Natural killer cell (primary cell): ENCODE measurements at regions not wholly inside any gene's neighbourhood (a gene's known extent, or its start where the extent isn't known, plus 50 kb on each side); places are given as distances from the start of the nearest gene placed in this dataset.

ENCODE experiments used
- ATAC-seq, 3 donors: fragments of 150-1000 bp in 2 of 3; fragments of 200-7000 bp in 1 of 3; cut with Tn5 transposase; 1 replicate in 1 of 3; 2 replicates in 2 of 3; pipeline ENCODE4 v1.10.0; 2021; ENCODE audit warnings: mild to moderate bottlenecking in 2 of 3, moderate library complexity in 2 of 3
- DNase-seq, 2 donors: peaks; one replicate each; pipeline versions ENCODE4 v3.0.0 to v3.0.0-alpha.2; 2013 to 2021; ENCODE audit warnings: mixed read lengths in 1 of 2
- H3K27ac ChIP-seq: one replicate; pipeline ENCODE4 v1.5.1; 2013; ENCODE audit warnings: mild to moderate bottlenecking, low read length
- H3K27me3 ChIP-seq: one replicate; pipeline ENCODE4 v1.6.1; 2013; ENCODE audit warnings: low read length; ENCODE audit not compliant: control insufficient read depth, insufficient read depth
- H3K36me3 ChIP-seq: one replicate; pipeline ENCODE4 v1.6.1; 2013; ENCODE audit warnings: low read length; ENCODE audit not compliant: control insufficient read depth, insufficient read depth
- H3K4me1 ChIP-seq: one replicate; pipeline ENCODE4 v1.6.1; 2013; ENCODE audit warnings: low read length; ENCODE audit not compliant: control insufficient read depth, insufficient read depth
- H3K4me3 ChIP-seq: one replicate; pipeline ENCODE4 v1.5.1; 2013; ENCODE audit warnings: low read length
- H3K9me3 ChIP-seq: one replicate; pipeline ENCODE4 v1.6.1; 2013; ENCODE audit warnings: low read length; ENCODE audit not compliant: control insufficient read depth, insufficient read depth
- H3K27ac Mint-ChIP-seq, 2 donors: one replicate each; pipeline ENCODE4 v1.8.0; 2022; ENCODE audit warnings: mild to moderate bottlenecking in 2 of 2, mixed read lengths in 2 of 2, moderate library complexity in 1 of 2
- H3K27me3 Mint-ChIP-seq, 2 donors: one replicate each; pipeline ENCODE4 v1.8.0; 2022; ENCODE audit warnings: low read depth in 2 of 2, mixed read lengths in 2 of 2
- H3K36me3 Mint-ChIP-seq: one replicate; pipeline ENCODE4 v1.8.0; 2022; ENCODE audit warnings: mixed read lengths
- H3K4me1 Mint-ChIP-seq, 2 donors: one replicate each; pipeline ENCODE4 v1.8.0; 2022; ENCODE audit warnings: mixed read lengths in 2 of 2
- H3K4me3 Mint-ChIP-seq: one replicate; pipeline ENCODE4 v1.8.0; 2022; ENCODE audit warnings: mild to moderate bottlenecking, moderate library complexity, mixed read lengths
- H3K9me3 Mint-ChIP-seq, 2 donors: one replicate each; pipeline ENCODE4 v1.8.0; 2022; ENCODE audit warnings: mixed read lengths in 2 of 2
- WGBS: methylation state at CpG from one replicate; pipeline ENCODE4 v1.1.7; 2013; ENCODE audit warnings: missing lambda C conversion rate; ENCODE audit not compliant: insufficient coverage; 5-methylcytosine and 5-hydroxymethylcytosine counted together
- intact Hi-C: fragments of 100-400 bp; cut with micrococcal nuclease; formaldehyde crosslinking; loops from one replicate; pipeline ENCODE4 v1.14.2; 2022
- TF ChIP-seq, protein P1 (sequence below): fragments of 200-600 bp; IDR thresholded peaks from one replicate; pipeline ENCODE4 v1.8.0; 2022; ENCODE audit warnings: antibody characterized with exemption

- no peak for ATAC-seq
- Mint-ChIP-seq H3K4me3 (no peak overlapping the region), H3K9me3 (peaks cover 0 to 4% of the 10 kb centered on the region in 2 donors), H3K27me3 (peaks cover 0 to 3% of the 10 kb centered on the region in 2 donors), H3K4me1 (no peaks in the 10 kb centered on the region), H3K27ac (no peak overlapping the region), H3K36me3 (no peaks in the 10 kb centered on the region)
- DNase-seq = no peak
- 93% methylated on average over 11 of the region's 13 CpGs for WGBS
- H3K9me3 ChIP-seq = no peaks in the 10 kb centered on the region
- TF ChIP-seq, protein P1, sequence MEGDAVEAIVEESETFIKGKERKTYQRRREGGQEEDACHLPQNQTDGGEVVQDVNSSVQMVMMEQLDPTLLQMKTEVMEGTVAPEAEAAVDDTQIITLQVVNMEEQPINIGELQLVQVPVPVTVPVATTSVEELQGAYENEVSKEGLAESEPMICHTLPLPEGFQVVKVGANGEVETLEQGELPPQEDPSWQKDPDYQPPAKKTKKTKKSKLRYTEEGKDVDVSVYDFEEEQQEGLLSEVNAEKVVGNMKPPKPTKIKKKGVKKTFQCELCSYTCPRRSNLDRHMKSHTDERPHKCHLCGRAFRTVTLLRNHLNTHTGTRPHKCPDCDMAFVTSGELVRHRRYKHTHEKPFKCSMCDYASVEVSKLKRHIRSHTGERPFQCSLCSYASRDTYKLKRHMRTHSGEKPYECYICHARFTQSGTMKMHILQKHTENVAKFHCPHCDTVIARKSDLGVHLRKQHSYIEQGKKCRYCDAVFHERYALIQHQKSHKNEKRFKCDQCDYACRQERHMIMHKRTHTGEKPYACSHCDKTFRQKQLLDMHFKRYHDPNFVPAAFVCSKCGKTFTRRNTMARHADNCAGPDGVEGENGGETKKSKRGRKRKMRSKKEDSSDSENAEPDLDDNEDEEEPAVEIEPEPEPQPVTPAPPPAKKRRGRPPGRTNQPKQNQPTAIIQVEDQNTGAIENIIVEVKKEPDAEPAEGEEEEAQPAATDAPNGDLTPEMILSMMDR = no peak
- H3K4me1 ChIP-seq = no peaks in the 10 kb centered on the region
- H3K27ac ChIP-seq = no peak overlapping the region
- H3K4me3 ChIP-seq = no peak overlapping the region
- no peaks in the 10 kb centered on the region for H3K36me3 ChIP-seq
- intact Hi-C loops = no loop called here
- no peaks in the 10 kb centered on the region for H3K27me3 ChIP-seq
These were observed 741.3 kb downstream of the GALR1 start for GRCh38 chr18:77990901-77991300.

GRCh38 chr18:77992057-77992456, 742.4 kb downstream of the GALR1 start:
- TF ChIP-seq, protein P1 = no peak
- H3K4me1 Mint-ChIP-seq = no peaks in the 10 kb centered on the region

GRCh38 chr18:77993188-77993981, 743.7 kb downstream of the GALR1 start:
- Histone ChIP-seq H3K36me3 (no peaks in the 10 kb centered on the region), H3K27ac (no peak overlapping the region), H3K4me3 (no peak overlapping the region), H3K4me1 (no peaks in the 10 kb centered on the region), H3K27me3 (no peaks in the 10 kb centered on the region), H3K9me3 (no peaks in the 10 kb centered on the region)
- H3K9me3 Mint-ChIP-seq = peaks cover 0 to 4% of the 10 kb centered on the region in 2 donors
- H3K27ac Mint-ChIP-seq = no peak overlapping the region
- no peak for DNase-seq
- WGBS = 93% methylated on average over 24 of the region's 25 CpGs
- TF ChIP-seq, protein P1 = no peak
- intact Hi-C loops = no loop called here
- no peak overlapping the region for H3K4me3 Mint-ChIP-seq
- no peak for ATAC-seq
- H3K27me3 Mint-ChIP-seq = peaks cover 3 to 6% of the 10 kb centered on the region in 2 donors
- no peaks in the 10 kb centered on the region for H3K36me3 Mint-ChIP-seq
- no peaks in the 10 kb centered on the region for H3K4me1 Mint-ChIP-seq

More at GRCh38 chr18:77992057-77992456, 742.4 kb downstream of the GALR1 start:
- H3K27me3 ChIP-seq = no peaks in the 10 kb centered on the region
- no peaks in the 10 kb centered on the region for H3K9me3 ChIP-seq
- intact Hi-C loops = no loop called here
- H3K36me3 ChIP-seq = no peaks in the 10 kb centered on the region
- Mint-ChIP-seq H3K4me3 (no peak overlapping the region), H3K9me3 (peaks cover 0 to 4% of the 10 kb centered on the region in 2 donors), H3K36me3 (no peaks in the 10 kb centered on the region), H3K27me3 (peaks cover 0 to 3% of the 10 kb centered on the region in 2 donors), H3K27ac (no peak overlapping the region)
- 88% methylated on average over 8 of the region's 8 CpGs for WGBS
- no peak overlapping the region for H3K4me3 ChIP-seq
- DNase-seq (no peak), ATAC-seq (no peak)
- no peaks in the 10 kb centered on the region for H3K4me1 ChIP-seq
- no peak overlapping the region for H3K27ac ChIP-seq

DNA sequence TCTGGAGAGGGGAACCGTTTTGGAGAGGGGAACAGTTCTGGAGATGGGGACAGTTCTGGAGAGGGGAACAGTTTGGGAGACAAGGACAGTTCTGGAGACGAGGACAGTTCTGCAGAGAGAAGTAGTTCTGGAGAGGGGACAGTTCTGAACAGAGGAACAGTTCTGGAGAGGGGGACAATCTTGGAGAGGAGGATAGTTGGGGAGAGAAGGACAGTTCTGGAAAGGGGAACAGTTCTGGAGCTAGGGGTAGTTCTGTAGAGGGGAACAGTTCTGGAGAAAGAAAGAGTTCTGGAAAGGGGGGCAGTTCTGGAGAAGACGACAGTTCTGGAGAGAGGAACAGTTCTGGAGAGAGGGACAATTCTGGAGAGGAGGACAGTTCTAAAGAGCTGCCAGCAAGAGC, 745.9 kb downstream of the GALR1 start:
- DNase-seq (no peak), ATAC-seq (no peak)
- Histone ChIP-seq H3K36me3 (no peaks in the 10 kb centered on the region), H3K9me3 (no peaks in the 10 kb centered on the region), H3K4me1 (no peaks in the 10 kb centered on the region), H3K27me3 (no peaks in the 10 kb centered on the region), H3K4me3 (no peak overlapping the region), H3K27ac (no peak overlapping the region)
- TF ChIP-seq, protein P1 = no peak
- intact Hi-C loops = no loop called here
- no peaks in the 10 kb centered on the region for H3K4me1 Mint-ChIP-seq
- peaks cover 0 to 4% of the 10 kb centered on the region in 2 donors for H3K9me3 Mint-ChIP-seq
- WGBS = 80% methylated on average over 3 of the region's 3 CpGs
- peaks cover 0 to 6% of the 10 kb centered on the region in 2 donors for H3K27me3 Mint-ChIP-seq
- H3K36me3 Mint-ChIP-seq = no peaks in the 10 kb centered on the region
- no peak overlapping the region for H3K4me3 Mint-ChIP-seq
- H3K27ac Mint-ChIP-seq = no peak overlapping the region
